Neural cell (in vitro differentiated cells): ENCODE measurements at regions not wholly inside any gene's neighbourhood (a gene's known extent, or its start where the extent isn't known, plus 50 kb on each side); places are given as distances from the start of the nearest gene placed in this dataset.

ENCODE experiments used
- H2AFZ ChIP-seq: fragments of 200-600, 300-800 bp; sonication (generic), shearing (Covaris generic); 2 replicates; pipeline ENCODE4 v1.6.0; 2014; ENCODE audit warnings: low read depth, mild to moderate bottlenecking, antibody characterized with exemption, low read length, moderate library complexity
- H3F3A ChIP-seq: fragments of 200-600 bp; shearing (Covaris generic); 2 replicates; pipeline ENCODE4 v1.6.1; 2016; ENCODE audit warnings: mild to moderate bottlenecking, moderate library complexity, mixed read lengths, antibody characterized with exemption, low read length; ENCODE audit not compliant: insufficient read depth, poor library complexity, severe bottlenecking
- H3K27ac ChIP-seq: fragments of 200-600, 300-800 bp; sonication (generic), shearing (Covaris generic); 2 replicates; pipeline ENCODE4 v1.5.1; 2014; ENCODE audit warnings: mild to moderate bottlenecking, low read length, moderate library complexity
- H3K27me3 ChIP-seq: fragments of 300-800, 200-600 bp; sonication (generic), shearing (Covaris generic); 2 replicates; pipeline ENCODE4 v1.6.0; 2014; ENCODE audit warnings: mild to moderate bottlenecking, low read depth, low read length, moderate library complexity; ENCODE audit not compliant: insufficient read depth
- H3K36me3 ChIP-seq: fragments of 300-800, 200-600 bp; sonication (generic), shearing (Covaris generic); 2 replicates; pipeline ENCODE4 v1.5.1; 2014; ENCODE audit warnings: mild to moderate bottlenecking, antibody characterized with exemption, low read length, moderate library complexity; ENCODE audit not compliant: insufficient read depth
- H3K4me2 ChIP-seq: fragments of 300-800, 200-600 bp; sonication (generic), shearing (Covaris generic); 2 replicates; pipeline ENCODE4 v1.6.0; 2014; ENCODE audit warnings: mild to moderate bottlenecking, low read length
- H3K4me3 ChIP-seq: fragments of 300-800, 200-600 bp; sonication (generic), shearing (Covaris generic); 2 replicates; pipeline ENCODE4 v1.5.1; 2014; ENCODE audit warnings: mild to moderate bottlenecking, low read length, moderate library complexity
- H3K79me2 ChIP-seq: fragments of 200-600 bp; shearing (Covaris generic); replicated peaks from 2 replicates; pipeline ENCODE4 v1.6.0; 2014; ENCODE audit warnings: mild to moderate bottlenecking, low read length, moderate library complexity; ENCODE audit not compliant: insufficient read depth
- H3K9ac ChIP-seq: fragments of 300-800, 200-600 bp; sonication (generic), shearing (Covaris generic); 2 replicates; pipeline ENCODE4 v1.6.1; 2016; ENCODE audit warnings: mild to moderate bottlenecking, low read length, mixed read lengths
- H3K9me2 ChIP-seq: fragments of 200-600 bp; shearing (Covaris generic); 2 replicates; pipeline ENCODE4 v1.6.1; 2016; ENCODE audit warnings: mild to moderate bottlenecking, low read length, mixed read lengths; ENCODE audit not compliant: insufficient read depth
- H3K9me3 ChIP-seq: fragments of 200-600, 300-800 bp; sonication (generic), shearing (Covaris generic); 2 replicates; pipeline ENCODE4 v1.6.1; 2016; ENCODE audit warnings: mild to moderate bottlenecking, mixed run types, low read length, moderate library complexity, mixed read lengths
- H4K20me1 ChIP-seq: fragments of 200-600 bp; shearing (Covaris generic); 2 replicates; pipeline ENCODE4 v1.6.1; 2016; ENCODE audit warnings: mild to moderate bottlenecking, mixed run types; ENCODE audit not compliant: insufficient read depth
- CTCF ChIP-seq: fragments of 450-650 bp; IDR thresholded peaks from 2 replicates; pipeline ENCODE4 v1.5.1; 2014; ENCODE audit warnings: antibody characterized with exemption, mild to moderate bottlenecking, moderate library complexity; ENCODE audit not compliant: poor library complexity, severe bottlenecking
- EP300 ChIP-seq: fragments of 450-650 bp; conservative IDR thresholded peaks from 2 replicates; pipeline ENCODE4 v1.6.1; 2014; ENCODE audit warnings: antibody characterized with exemption, mild to moderate bottlenecking, moderate library complexity; ENCODE audit not compliant: poor library complexity, severe bottlenecking
- EZH2 ChIP-seq: fragments of 200-600, 300-800 bp; shearing (Covaris generic), sonication (generic); IDR thresholded peaks from 2 replicates; pipeline ENCODE4 v1.6.1; 2014; ENCODE audit warnings: antibody characterized with exemption, low read length, borderline replicate concordance, mild to moderate bottlenecking; ENCODE audit not compliant: insufficient read depth, poor library complexity, severe bottlenecking
- MXI1 ChIP-seq: fragments of 450-650 bp; conservative IDR thresholded peaks from 2 replicates; pipeline ENCODE4 v1.6.1; 2014; ENCODE audit warnings: antibody characterized with exemption, mild to moderate bottlenecking; ENCODE audit not compliant: poor library complexity, severe bottlenecking
- POLR2AphosphoS5 ChIP-seq: IDR thresholded peaks from 2 replicates; pipeline ENCODE4 v1.6.1; 2012
- RAD21 ChIP-seq: fragments of 450-650 bp; conservative IDR thresholded peaks from 2 replicates; pipeline ENCODE4 v1.6.1; 2014; ENCODE audit warnings: antibody characterized with exemption, mild to moderate bottlenecking, moderate library complexity
- REST ChIP-seq: IDR thresholded peaks from 2 replicates; pipeline ENCODE4 v1.6.1; 2012; ENCODE audit warnings: borderline replicate concordance
- SMC3 ChIP-seq: fragments of 450-650 bp; conservative IDR thresholded peaks from 2 replicates; pipeline ENCODE4 v1.6.1; 2014; ENCODE audit warnings: antibody characterized with exemption, mild to moderate bottlenecking, moderate library complexity; ENCODE audit not compliant: poor library complexity
- TAF1 ChIP-seq: IDR thresholded peaks from 2 replicates; pipeline ENCODE4 v1.6.1; 2012; ENCODE audit warnings: low read depth

- no peaks in the 10 kb centered on the region for H3K27me3 ChIP-seq
- no peaks in the 10 kb centered on the region for H3K36me3 ChIP-seq
- no peaks in the 10 kb centered on the region for H3K9me3 ChIP-seq
- no peak overlapping the region for H3K9ac ChIP-seq
- H3K79me2 ChIP-seq, result no peaks in the 10 kb centered on the region
- no peak overlapping the region for H3K27ac ChIP-seq
- H3K9me2 ChIP-seq, result no peaks in the 10 kb centered on the region
- H3K4me3 ChIP-seq, result no peak overlapping the region
- no peak overlapping the region for H2AFZ ChIP-seq
- TF ChIP-seq POLR2AphosphoS5 (no peak), EZH2 (no peak)
- no peaks in the 10 kb centered on the region for H3F3A ChIP-seq
- no peak overlapping the region for H3K4me2 ChIP-seq
- H4K20me1 ChIP-seq, result no peaks in the 10 kb centered on the region
These were observed 182.9 kb downstream of the SLITRK6 start for GRCh38 chr13:85616275-85616674.

GRCh38 chr13:85615031-85615430 lies 184.2 kb downstream of the SLITRK6 start:
- Histone ChIP-seq H3K9me3 (no peaks in the 10 kb centered on the region), H3K9ac (no peak overlapping the region)
- no peak for TF ChIP-seq MXI1
- TF ChIP-seq POLR2AphosphoS5, result no peak
- no peak for TF ChIP-seq CTCF
- no peak for TF ChIP-seq REST

GRCh38 chr13:85610024-85610423 lies 189.2 kb downstream of the SLITRK6 start:
- TF ChIP-seq SMC3 (no peak), EP300 (no peak), POLR2AphosphoS5 (no peak), EZH2 (no peak), TAF1 (no peak), CTCF (no peak), MXI1 (no peak), REST (no peak), RAD21 (no peak)
- H3K9ac ChIP-seq, result no peak overlapping the region
- H3K4me2 ChIP-seq, result no peak overlapping the region
- no peaks in the 10 kb centered on the region for H3K36me3 ChIP-seq
- H3K9me2 ChIP-seq, result no peaks in the 10 kb centered on the region
- no peaks in the 10 kb centered on the region for H3K27me3 ChIP-seq
- no peaks in the 10 kb centered on the region for H3K79me2 ChIP-seq
- H3K4me3 ChIP-seq, result no peak overlapping the region
- H3K27ac ChIP-seq, result no peak overlapping the region
- no peaks in the 10 kb centered on the region for H3K9me3 ChIP-seq
- no peaks in the 10 kb centered on the region for H3F3A ChIP-seq
- H4K20me1 ChIP-seq, result no peaks in the 10 kb centered on the region
- no peak overlapping the region for H2AFZ ChIP-seq

More at GRCh38 chr13:85615031-85615430, 184.2 kb downstream of the SLITRK6 start:
- Histone ChIP-seq H3K27ac (no peak overlapping the region), H3K9me2 (no peaks in the 10 kb centered on the region), H3K4me2 (no peak overlapping the region), H3K79me2 (no peaks in the 10 kb centered on the region), H3K4me3 (no peak overlapping the region), H4K20me1 (no peaks in the 10 kb centered on the region), H3F3A (no peaks in the 10 kb centered on the region), H3K27me3 (no peaks in the 10 kb centered on the region), H3K36me3 (no peaks in the 10 kb centered on the region), H2AFZ (no peak overlapping the region)
